NCI-H128 (cell line): ENCODE measurements at regions not wholly inside any gene's neighbourhood (a gene's known extent, or its start where the extent isn't known, plus 50 kb on each side); places are given as distances from the start of the nearest gene placed in this dataset.

Experiments
- DNase-seq: peaks from one replicate; lab custom pipeline; 2025; ENCODE audit not compliant: unreplicated experiment; lab: John Stamatoyannopoulos, UW

GRCh38 chr3:75985432-75985831 is 200.1 kb upstream of the ZNF717 start:
- DNase-seq: no peak

GRCh38 chr3:76010252-76010651 is 224.9 kb upstream of the ZNF717 start:
- no peak for DNase-seq

- no peak for DNase-seq
Observed at GRCh38 chr3:76011121-76011520, 225.8 kb upstream of the ZNF717 start.

- DNase-seq: no peak
Observed at GRCh38 chr3:76015496-76015895, 230.1 kb upstream of the ZNF717 start.

GRCh38 chr3:76016111-76016510 is 230.8 kb upstream of the ZNF717 start:
- DNase-seq: no peak

- no peak for DNase-seq
Observed at GRCh38 chr3:76016769-76017439, 231.6 kb upstream of the ZNF717 start.

GRCh38 chr3:76021376-76021775 is 236.0 kb upstream of the ZNF717 start:
- DNase-seq: no peak

GRCh38 chr3:76024640-76025039 is 239.3 kb upstream of the ZNF717 start:
- no peak for DNase-seq

- no peak for DNase-seq
Observed at GRCh38 chr3:76025561-76025960, 240.2 kb upstream of the ZNF717 start.

- no peak for DNase-seq
Observed at GRCh38 chr3:76026379-76026778, 241.0 kb upstream of the ZNF717 start.

- no peak for DNase-seq
Observed at GRCh38 chr3:76028774-76029173, 243.4 kb upstream of the ZNF717 start.

- DNase-seq: no peak
Observed at GRCh38 chr3:76034649-76035048, 249.3 kb upstream of the ZNF717 start.

GRCh38 chr3:76035117-76035516 is 249.8 kb upstream of the ZNF717 start:
- DNase-seq: no peak

- no peak for DNase-seq
Observed at GRCh38 chr3:76038949-76039348, 253.6 kb upstream of the ZNF717 start.

GRCh38 chr3:76039431-76039830 is 254.1 kb upstream of the ZNF717 start:
- DNase-seq: no peak

GRCh38 chr3:76040946-76041345 is 255.6 kb upstream of the ZNF717 start:
- no peak for DNase-seq

GRCh38 chr3:76043746-76044145 is 258.4 kb upstream of the ZNF717 start:
- no peak for DNase-seq

- DNase-seq: no peak
Observed at GRCh38 chr3:76044601-76045600, 259.6 kb upstream of the ZNF717 start.

- no peak for DNase-seq
Observed at GRCh38 chr3:76047368-76047767, 262.0 kb upstream of the ZNF717 start.

- no peak for DNase-seq
Observed at GRCh38 chr3:76049776-76050175, 264.4 kb upstream of the ZNF717 start.

- DNase-seq: no peak
Observed at GRCh38 chr3:76051145-76051544, 265.8 kb upstream of the ZNF717 start.

- DNase-seq: no peak
Observed at GRCh38 chr3:76054404-76054803, 269.1 kb upstream of the ZNF717 start.
